SK-N-SH treated with all-trans-retinoic acid at 6 μM for 48 hours (cell line): ENCODE measurements at regions not wholly inside any gene's neighbourhood (a gene's known extent, or its start where the extent isn't known, plus 50 kb on each side); places are given as distances from the start of the nearest gene placed in this dataset.

Experiments used
- ATAC-seq: fragments of 200-7000 bp; cut with Tn5 transposase; 3 replicates; pipeline ENCODE4 v1.9.1; 2020; ENCODE audit warnings: mild to moderate bottlenecking, moderate library complexity
- ARNTL ChIP-seq: fragments of 450-650 bp; formaldehyde crosslinking; IDR thresholded peaks from 2 replicates; pipeline ENCODE4 v1.5.0; 2020; ENCODE audit warnings: low read depth, mild to moderate bottlenecking, moderate library complexity, borderline replicate concordance
- BACH2 ChIP-seq: fragments of 250-450 bp; sonication (Bioruptor Pico); IDR thresholded peaks from 2 replicates; pipeline ENCODE4 v1.9.0; 2021; ENCODE audit warnings: mild to moderate bottlenecking, borderline replicate concordance
- CREB5 ChIP-seq: fragments of 250-450 bp; sonication (Bioruptor Pico); IDR thresholded peaks from 2 replicates; pipeline ENCODE4 v1.5.1; 2020; ENCODE audit warnings: low read depth, mild to moderate bottlenecking, moderate library complexity
- CSDC2 ChIP-seq: fragments of 250-450 bp; sonication (Bioruptor Pico); IDR thresholded peaks from 2 replicates; pipeline ENCODE4 v1.5.0; 2020; ENCODE audit warnings: mild to moderate bottlenecking, moderate library complexity
- CSRNP3 ChIP-seq: fragments of 250-450 bp; sonication (Bioruptor Pico); IDR thresholded peaks from 2 replicates; pipeline ENCODE4 v1.5.1; 2021; ENCODE audit warnings: mild to moderate bottlenecking, moderate library complexity
- ESRRG ChIP-seq: fragments of 250-450 bp; sonication (Bioruptor Pico); IDR thresholded peaks from 2 replicates; pipeline ENCODE4 v1.6.1; 2021; ENCODE audit warnings: mild to moderate bottlenecking
- GLIS3 ChIP-seq: fragments of 250-450 bp; sonication (Bioruptor Pico); IDR thresholded peaks from 2 replicates; pipeline ENCODE4 v1.5.0; 2020; ENCODE audit warnings: mild to moderate bottlenecking, moderate library complexity
- ISL1 ChIP-seq: fragments of 250-450 bp; sonication (Bioruptor Pico); IDR thresholded peaks from 2 replicates; pipeline ENCODE4 v2.1.2; 2022; ENCODE audit warnings: mild to moderate bottlenecking, moderate library complexity
- OSR1 ChIP-seq: fragments of 250-450 bp; sonication (Bioruptor Pico); IDR thresholded peaks from 2 replicates; pipeline ENCODE4 v1.8.0; 2022; ENCODE audit warnings: moderate library complexity, mild to moderate bottlenecking, inconsistent platforms
- PATZ1 ChIP-seq: fragments of 250-450 bp; sonication (Bioruptor Pico); IDR thresholded peaks from 2 replicates; pipeline ENCODE4 v1.8.0; 2020; ENCODE audit warnings: mild to moderate bottlenecking, moderate library complexity, borderline replicate concordance
- POU6F1 ChIP-seq: fragments of 250-450 bp; sonication (Bioruptor Pico); IDR thresholded peaks from 2 replicates; pipeline ENCODE4 v1.8.0; 2021; ENCODE audit warnings: low read depth, mild to moderate bottlenecking, moderate library complexity, borderline replicate concordance
- PPARA ChIP-seq: fragments of 250-450 bp; sonication (Bioruptor Pico); IDR thresholded peaks from 2 replicates; pipeline ENCODE4 v1.5.0; 2020; ENCODE audit warnings: mild to moderate bottlenecking, borderline replicate concordance
- RARB ChIP-seq: fragments of 250-450 bp; sonication (Bioruptor Pico); IDR thresholded peaks from 2 replicates; pipeline ENCODE4 v1.8.0; 2021; ENCODE audit warnings: mild to moderate bottlenecking, moderate library complexity
- SNAI2 ChIP-seq: fragments of 250-450 bp; sonication (Bioruptor Pico); IDR thresholded peaks from 2 replicates; pipeline ENCODE4 v1.5.0; 2020; ENCODE audit warnings: mild to moderate bottlenecking, moderate library complexity
- TCF4 ChIP-seq: fragments of 250-450 bp; sonication (Bioruptor Pico); IDR thresholded peaks from 2 replicates; pipeline ENCODE4 v1.8.0; 2021; ENCODE audit warnings: mild to moderate bottlenecking, moderate library complexity, borderline replicate concordance
- TOX ChIP-seq: fragments of 250-450 bp; sonication (Bioruptor Pico); IDR thresholded peaks from 2 replicates; pipeline ENCODE4 v1.8.0; 2021; ENCODE audit warnings: mild to moderate bottlenecking, moderate library complexity, borderline replicate concordance
- ZC3H10 ChIP-seq: fragments of 250-450 bp; sonication (Bioruptor Pico); IDR thresholded peaks from 2 replicates; pipeline ENCODE4 v1.5.1; 2021; ENCODE audit warnings: mild to moderate bottlenecking, moderate library complexity
- ZFP3 ChIP-seq: fragments of 250-450 bp; sonication (Bioruptor Pico); IDR thresholded peaks from 2 replicates; pipeline ENCODE4 v1.5.0; 2020; ENCODE audit warnings: mild to moderate bottlenecking, moderate library complexity
- ZFP30 ChIP-seq: fragments of 450-650 bp; formaldehyde crosslinking; IDR thresholded peaks from 2 replicates; pipeline ENCODE4 v1.5.0; 2022; ENCODE audit warnings: mild to moderate bottlenecking, moderate library complexity
- ZNF565 ChIP-seq: fragments of 450-650 bp; formaldehyde crosslinking; conservative IDR thresholded peaks from 2 replicates; pipeline ENCODE4 v1.5.0; 2020; ENCODE audit warnings: low read depth, mild to moderate bottlenecking, moderate library complexity
- ZNF8 ChIP-seq: fragments of 450-650 bp; formaldehyde crosslinking; IDR thresholded peaks from 2 replicates; pipeline ENCODE4 v1.5.0; 2020; ENCODE audit warnings: mild to moderate bottlenecking, moderate library complexity
- TF ChIP-seq, protein P1 (sequence below): fragments of 250-450 bp; sonication (Bioruptor Pico); IDR thresholded peaks from 2 replicates; pipeline ENCODE4 v1.5.0; 2020; ENCODE audit warnings: mild to moderate bottlenecking, moderate library complexity

DNA sequence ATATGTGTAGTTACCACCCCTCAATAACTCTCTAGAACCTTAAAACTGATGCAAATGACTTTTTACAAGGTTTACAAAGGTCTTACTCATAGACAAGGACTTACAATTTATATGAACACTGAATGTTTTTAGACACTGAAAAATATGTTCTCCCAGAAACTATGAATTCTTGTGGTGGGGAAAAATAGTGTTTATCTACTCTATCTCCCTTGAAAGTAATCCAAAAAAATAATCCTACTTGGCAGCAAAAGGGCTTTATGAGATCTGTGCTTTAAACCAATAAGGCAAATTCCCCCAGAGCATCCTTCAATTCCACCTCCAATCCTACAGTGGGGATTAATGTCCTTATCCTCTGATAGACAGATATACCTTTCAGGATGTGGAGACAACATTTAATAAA is 1984.1 kb upstream of the RAG2 start:
- TF ChIP-seq PPARA (CRISPR knock-in tag) (no peak), BACH2 (CRISPR knock-in tag) (no peak), ZFP30 (CRISPR knock-in tag) (no peak), ZFP3 (no peak), OSR1 (CRISPR knock-in tag) (no peak)
- TF ChIP-seq, protein P1, sequence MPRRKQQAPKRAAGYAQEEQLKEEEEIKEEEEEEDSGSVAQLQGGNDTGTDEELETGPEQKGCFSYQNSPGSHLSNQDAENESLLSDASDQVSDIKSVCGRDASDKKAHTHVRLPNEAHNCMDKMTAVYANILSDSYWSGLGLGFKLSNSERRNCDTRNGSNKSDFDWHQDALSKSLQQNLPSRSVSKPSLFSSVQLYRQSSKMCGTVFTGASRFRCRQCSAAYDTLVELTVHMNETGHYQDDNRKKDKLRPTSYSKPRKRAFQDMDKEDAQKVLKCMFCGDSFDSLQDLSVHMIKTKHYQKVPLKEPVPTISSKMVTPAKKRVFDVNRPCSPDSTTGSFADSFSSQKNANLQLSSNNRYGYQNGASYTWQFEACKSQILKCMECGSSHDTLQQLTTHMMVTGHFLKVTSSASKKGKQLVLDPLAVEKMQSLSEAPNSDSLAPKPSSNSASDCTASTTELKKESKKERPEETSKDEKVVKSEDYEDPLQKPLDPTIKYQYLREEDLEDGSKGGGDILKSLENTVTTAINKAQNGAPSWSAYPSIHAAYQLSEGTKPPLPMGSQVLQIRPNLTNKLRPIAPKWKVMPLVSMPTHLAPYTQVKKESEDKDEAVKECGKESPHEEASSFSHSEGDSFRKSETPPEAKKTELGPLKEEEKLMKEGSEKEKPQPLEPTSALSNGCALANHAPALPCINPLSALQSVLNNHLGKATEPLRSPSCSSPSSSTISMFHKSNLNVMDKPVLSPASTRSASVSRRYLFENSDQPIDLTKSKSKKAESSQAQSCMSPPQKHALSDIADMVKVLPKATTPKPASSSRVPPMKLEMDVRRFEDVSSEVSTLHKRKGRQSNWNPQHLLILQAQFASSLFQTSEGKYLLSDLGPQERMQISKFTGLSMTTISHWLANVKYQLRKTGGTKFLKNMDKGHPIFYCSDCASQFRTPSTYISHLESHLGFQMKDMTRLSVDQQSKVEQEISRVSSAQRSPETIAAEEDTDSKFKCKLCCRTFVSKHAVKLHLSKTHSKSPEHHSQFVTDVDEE (CRISPR knock-in tag) = no peak
- no peak for ATAC-seq

GRCh38 chr11:38577769-38578168 is 1979.7 kb upstream of the RAG2 start:
- ATAC-seq = no peak
- TF ChIP-seq TOX (CRISPR knock-in tag) (no peak), OSR1 (CRISPR knock-in tag) (no peak), TCF4 (CRISPR knock-in tag) (no peak), PATZ1 (no peak), ZNF8 (CRISPR knock-in tag) (no peak), ZNF565 (no peak), CSRNP3 (CRISPR knock-in tag) (no peak), ESRRG (CRISPR knock-in tag) (no peak), ZFP30 (CRISPR knock-in tag) (no peak), ARNTL (CRISPR knock-in tag) (no peak), POU6F1 (CRISPR knock-in tag) (no peak), CSDC2 (CRISPR knock-in tag) (no peak), ISL1 (no peak), PPARA (CRISPR knock-in tag) (no peak), GLIS3 (CRISPR knock-in tag) (no peak), ZC3H10 (no peak), SNAI2 (CRISPR knock-in tag) (no peak), ZFP3 (no peak)
- TF ChIP-seq, protein P1 (CRISPR knock-in tag) = no peak

DNA sequence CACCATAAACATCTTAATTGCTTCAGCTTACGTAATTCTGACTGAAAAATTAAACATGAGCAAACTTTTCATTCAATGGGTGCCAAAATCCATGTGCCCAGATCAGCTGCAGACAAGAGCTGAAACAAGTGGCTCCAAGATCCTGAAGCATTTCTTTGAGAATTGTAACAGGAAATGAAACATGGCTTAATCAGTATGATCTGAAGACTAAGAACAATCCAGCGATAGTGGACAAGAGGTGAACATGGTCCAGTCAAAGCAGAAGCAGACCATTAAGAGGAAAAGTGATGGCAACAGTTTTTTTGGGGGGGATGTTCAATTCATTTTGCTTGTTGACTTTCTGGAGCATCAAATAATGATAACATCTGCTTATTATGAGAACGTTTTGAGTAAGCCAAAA is 1964.5 kb upstream of the RAG2 start:
- no peak for ATAC-seq
- TF ChIP-seq POU6F1 (CRISPR knock-in tag) (no peak), RARB (CRISPR knock-in tag) (no peak), CSDC2 (CRISPR knock-in tag) (no peak), ZNF8 (CRISPR knock-in tag) (no peak), TCF4 (CRISPR knock-in tag) (no peak), CREB5 (CRISPR knock-in tag) (no peak), ZNF565 (no peak)
- TF ChIP-seq, protein P1 (CRISPR knock-in tag) = no peak
